RPMI7951 (cell line): ENCODE measurements at regions not wholly inside any gene's neighbourhood (a gene's known extent, or its start where the extent isn't known, plus 50 kb on each side); places are given as distances from the start of the nearest gene placed in this dataset.
"Not testable (repeated sequence)": the region's sequence is repeated elsewhere in the genome, so short reads cannot be mapped to it uniquely, and the experiment has no call there.

Source experiments
- DNase-seq: peaks from one replicate; pipeline ENCODE4 v3.0.0-alpha.2; 2012; ENCODE audit warnings: low read depth

DNA sequence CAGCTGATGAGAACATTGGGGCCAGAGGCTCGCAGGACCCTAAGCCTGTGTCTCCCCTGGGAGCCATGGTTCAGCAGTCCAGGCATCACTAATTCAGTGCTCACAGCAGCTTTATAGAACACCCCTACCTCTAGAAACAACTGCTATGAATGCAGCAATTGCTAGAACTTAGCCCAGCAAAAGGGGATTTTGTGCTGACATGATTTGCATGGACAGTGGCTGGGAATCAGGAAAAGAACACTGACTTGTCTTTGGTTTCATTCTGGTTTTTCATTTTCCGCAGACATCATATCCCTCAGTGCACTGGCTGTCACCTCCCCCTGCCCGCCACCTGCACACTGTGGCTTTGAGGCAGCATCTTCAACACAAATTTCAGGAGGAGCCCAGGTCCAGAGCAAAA is 3964.9 kb upstream of the TPTE start:
- DNase-seq: not testable (repeated sequence)

DNA sequence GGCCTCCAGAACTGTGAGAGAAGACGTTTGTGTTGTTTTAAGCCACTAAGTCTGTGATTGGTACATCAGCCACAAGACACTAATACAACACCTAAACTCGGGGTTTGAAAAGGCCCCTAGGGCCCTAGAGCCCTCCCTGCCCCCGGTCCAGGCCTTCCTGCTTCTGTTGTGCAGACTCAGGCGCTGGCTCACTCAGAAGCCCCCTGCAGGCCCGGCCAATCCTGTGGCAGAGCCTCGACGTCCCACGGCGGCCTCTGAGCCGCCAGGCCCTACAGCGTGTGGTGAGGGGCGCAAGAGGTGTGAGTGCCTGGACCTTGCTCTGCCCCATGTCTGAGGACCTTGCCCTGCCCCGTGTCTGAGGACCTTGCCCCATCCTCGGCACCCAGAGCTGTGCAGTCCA is 3964.0 kb upstream of the TPTE start:
- DNase-seq: not testable (repeated sequence)

DNA sequence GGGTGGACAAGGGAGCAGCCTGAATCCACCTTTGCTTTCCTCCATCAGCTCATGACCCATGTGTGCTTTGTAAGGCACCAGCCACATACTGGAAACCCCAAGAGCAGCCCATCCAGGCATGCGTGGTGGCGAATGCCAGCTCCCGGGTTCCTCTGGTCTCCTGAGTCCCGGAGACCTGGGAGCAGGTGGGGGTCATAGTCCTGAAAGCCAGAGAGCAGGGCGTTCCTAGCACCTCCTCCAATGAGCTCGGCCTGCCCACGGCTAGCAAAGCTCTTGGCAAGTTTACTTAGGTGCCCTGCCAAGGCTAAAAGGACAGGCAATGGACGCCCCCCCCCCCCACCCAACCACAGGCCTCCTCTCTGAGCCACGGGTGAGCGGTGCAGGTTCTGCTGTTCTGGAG is 3960.2 kb upstream of the TPTE start:
- DNase-seq: not testable (repeated sequence)

DNA sequence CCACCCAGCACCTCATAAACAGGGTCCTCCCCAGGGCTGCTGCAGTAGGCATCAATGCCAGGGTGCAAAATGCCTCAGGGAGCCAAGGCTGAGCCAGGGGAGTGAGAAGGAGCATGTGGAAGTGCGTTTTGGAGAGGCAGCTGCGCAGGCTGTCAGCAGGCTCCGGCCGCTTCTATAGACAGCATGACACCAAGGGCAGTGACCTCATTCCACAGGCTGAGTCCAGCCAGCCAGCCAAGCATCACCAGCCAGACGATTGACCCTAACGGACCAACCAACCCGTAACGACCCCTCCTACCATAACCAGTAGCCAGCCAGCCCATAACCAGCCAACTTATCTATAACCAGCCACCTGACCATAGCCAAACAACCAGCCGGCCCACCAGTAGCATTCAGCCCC is 3959.8 kb upstream of the TPTE start:
- DNase-seq: not testable (repeated sequence)

DNA sequence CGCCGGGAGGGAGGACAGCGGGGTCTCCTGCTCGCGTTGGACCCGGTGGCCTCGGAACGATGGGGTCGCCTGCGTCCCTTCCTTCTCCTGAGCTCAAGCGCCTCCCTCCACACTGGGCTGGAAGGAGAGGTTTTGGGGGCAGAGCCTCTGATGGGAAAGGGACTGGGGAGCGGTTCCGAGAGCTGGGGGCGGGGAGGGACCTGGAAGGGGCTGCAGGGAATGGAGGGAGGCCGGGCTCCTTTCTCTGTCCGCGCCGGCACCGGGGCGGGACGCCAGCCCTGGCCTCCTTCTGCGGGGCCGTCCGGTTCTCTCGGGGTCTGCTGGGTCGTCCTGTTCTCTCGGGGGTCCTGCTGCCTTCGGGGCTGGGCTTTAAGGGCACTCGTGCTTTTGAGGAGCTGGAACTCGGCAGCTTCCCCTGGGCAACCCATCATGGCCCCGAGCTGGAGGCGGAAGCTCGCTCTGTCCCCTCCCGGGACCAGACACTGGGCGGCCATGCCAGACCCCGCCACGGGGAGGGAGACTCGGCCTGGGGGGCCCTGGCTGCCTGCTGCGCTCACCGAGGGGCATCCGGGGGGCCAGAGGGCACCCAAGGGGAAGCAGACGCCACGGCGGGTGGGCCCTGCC is 3956.7 kb upstream of the TPTE start:
- not testable (repeated sequence) for DNase-seq

DNA sequence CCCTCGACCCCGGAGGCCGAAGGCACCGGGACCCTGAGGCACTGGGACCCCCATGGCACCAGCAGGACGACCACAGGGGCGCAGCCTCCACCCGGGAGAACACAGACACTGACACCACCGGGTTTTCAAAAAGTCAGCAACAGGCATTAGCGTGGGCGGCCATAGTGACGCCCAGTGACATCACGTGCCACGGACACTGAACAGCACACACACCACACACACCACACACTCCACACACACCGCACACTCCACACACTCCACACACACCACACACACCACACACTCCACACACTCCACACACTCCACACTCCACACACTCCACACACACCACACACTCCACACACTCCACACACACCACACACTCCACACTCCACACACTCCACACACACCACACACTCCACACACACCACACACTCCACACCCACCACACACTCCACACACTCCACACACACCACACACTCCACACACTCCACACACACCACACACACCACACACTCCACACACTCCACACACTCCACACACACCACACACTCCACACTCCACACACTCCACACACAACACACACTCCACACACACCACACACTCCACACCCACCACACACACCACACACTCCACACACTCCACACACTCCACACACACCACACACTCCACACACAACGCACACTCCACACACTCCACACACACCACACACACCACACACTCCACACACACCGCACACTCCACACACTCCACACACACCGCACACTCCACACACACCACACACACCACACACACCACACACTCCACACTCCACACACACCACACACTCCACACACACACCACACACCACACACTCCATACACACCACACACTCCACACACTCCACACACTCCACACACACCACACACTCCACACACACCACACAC is 3955.9 kb upstream of the TPTE start:
- peak; percentile 51 for DNase-seq

DNA sequence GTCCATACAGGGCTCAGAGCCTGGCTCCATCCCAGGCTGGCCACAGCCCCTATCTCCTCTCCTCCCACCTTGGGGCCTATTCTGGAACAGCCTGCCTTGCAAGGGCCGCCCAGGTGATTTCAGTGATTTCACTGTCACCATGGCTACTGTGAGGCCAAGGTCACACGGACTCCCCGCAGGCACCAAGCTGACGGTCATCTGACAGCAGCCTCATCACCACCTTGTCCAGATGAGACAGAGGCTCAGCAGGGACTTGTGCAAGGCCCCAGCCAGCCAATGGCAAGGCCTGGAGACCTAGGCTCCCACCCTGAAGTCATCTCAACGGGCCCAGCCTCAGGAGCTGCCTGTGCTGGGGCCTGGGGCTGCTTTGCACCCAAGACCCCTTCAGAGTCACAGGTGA is 3953.8 kb upstream of the TPTE start:
- not testable (repeated sequence) for DNase-seq

DNA sequence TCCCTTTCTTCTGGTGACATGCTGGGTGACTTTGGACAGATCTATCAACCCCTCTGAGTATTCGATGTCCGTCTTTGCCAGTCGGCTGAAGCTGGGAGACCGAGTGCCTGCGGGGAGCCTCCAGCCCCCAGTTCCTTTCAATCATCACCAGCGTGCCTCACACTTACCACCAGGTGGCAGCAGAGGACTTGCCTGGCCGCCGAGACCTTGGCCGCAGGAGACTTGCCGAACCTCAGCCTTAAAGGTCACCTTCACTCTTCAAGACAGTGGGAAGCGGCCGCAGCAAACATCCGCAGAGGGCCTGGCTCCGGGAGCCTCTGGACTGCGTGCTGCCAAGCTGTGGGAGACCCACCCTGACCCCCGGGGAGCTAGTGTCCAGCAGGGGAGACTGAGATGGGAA is 3952.2 kb upstream of the TPTE start:
- not testable (repeated sequence) for DNase-seq

DNA sequence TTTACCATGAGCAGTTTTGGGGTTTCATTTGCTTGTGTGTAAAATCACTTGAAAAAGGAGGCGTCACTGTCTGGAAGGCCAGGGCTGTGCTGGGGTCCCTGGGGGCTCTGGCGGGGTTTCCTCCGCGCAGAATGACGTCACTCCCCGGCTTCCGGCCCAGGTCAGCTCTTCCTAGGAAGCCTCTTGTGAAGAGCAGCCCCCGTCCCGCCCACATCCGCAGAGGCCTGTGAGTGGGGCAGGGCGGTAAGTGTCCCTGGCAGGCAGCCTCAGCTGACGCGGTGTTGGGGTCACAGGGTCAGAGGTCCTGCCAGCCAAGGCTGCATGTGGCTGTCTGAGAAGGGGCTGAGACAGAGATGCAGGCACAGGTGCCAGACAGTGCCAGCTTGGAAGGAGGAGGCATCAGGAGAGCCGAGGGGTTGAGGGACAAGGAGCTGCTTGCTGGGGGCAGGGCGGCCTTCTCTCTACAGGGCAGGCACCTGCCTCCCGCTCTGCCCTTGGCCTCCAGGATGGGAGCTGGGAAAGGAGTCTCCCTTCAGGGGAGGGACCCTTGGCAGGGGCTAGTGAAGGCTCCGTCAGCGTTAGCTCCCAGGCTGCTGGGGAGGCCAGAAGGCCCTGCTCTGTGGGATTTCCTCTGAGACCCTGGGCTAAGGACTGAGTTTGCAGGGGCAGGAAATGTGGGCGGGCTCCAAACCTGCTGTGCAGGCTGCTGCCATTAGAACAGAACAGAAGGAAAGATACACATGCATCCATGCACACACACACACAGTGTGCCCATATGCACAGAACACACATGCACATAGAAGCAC is 3951.6 kb upstream of the TPTE start:
- DNase-seq: not testable (repeated sequence)

DNA sequence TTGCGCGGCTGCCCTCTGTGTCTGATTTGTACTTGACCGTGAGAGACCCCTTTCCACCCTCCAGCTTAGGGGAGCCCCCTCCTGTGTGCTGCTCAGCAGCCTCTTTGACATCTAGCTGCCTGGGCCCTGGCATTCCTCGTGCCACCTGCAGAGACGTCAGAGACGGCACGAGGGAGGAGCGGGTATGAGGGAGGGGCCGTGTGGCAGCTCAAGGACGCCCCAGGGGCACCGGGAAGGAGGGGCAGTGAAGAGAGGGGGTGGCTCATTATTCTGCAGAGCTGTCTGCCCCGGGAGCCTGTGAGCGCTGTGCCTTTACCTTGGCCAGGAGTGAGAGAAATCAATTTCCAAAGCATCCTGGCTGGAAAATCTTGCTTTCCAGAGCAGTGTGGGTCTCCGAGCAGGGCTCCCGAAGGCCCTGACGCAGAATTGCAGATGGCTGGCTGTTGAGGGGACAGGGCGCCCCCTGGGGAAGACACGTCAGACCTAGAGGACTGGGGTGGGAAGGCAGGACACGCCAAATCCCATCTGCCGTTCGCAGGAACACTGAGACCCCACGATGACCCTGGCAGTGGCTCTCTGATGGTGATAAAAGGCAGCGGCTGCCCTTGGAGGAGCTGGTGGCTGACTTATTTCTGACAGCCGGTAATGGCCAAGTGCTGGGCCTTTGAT is 3950.5 kb upstream of the TPTE start:
- not testable (repeated sequence) for DNase-seq

DNA sequence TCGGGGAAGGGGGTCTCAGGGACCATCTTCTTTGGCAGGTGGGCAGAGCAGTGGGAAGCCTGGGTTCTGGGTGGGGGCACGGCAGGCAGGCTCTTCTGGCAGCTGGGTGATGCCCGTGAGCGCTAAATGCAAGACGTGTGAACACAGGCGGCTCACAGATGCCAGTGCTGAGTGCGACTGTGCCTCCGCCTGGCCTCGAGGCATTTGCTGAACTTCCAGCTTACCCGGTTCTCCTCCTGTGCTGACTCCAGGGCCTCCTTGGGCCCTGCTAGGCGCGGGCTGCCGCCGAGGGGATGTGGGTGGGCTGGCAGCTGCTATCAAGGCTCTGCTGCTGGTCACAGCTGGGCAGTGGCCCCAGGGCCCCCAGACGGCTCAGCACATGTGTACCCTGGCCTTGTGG is 3947.8 kb upstream of the TPTE start:
- DNase-seq: not testable (repeated sequence)

DNA sequence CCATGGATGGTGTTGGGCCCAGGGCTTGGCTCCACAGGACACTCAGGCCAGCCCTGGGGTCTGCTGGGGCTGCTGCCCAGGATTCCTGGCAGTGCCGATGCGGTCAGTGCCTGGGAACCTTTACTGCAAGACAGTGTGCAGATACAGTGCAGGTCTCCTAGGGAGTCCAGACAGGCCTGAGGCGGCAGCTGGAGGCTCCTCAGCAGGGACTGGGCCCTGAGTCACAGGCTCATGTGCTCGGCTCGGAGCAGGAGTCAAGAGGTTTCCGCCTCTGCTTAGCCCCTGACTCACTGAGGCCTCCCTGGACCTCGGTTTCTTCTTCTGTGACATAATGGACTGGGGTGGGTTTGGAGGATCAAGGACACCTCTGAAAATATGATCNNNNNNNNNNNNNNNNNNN is 3941.6 kb upstream of the TPTE start:
- DNase-seq: not testable (repeated sequence)
